GM18867 (cell line): ENCODE measurements at regions not wholly inside any gene's neighbourhood (a gene's known extent, or its start where the extent isn't known, plus 50 kb on each side); places are given as distances from the start of the nearest gene placed in this dataset.

ENCODE experiments used
- ATAC-seq: cut with Tn5 transposase; IDR thresholded peaks from one replicate; pipeline ENCODE4 v1.9.1; 2021; ENCODE audit warnings: mild to moderate bottlenecking, moderate library complexity; ENCODE audit not compliant: unreplicated experiment

DNA sequence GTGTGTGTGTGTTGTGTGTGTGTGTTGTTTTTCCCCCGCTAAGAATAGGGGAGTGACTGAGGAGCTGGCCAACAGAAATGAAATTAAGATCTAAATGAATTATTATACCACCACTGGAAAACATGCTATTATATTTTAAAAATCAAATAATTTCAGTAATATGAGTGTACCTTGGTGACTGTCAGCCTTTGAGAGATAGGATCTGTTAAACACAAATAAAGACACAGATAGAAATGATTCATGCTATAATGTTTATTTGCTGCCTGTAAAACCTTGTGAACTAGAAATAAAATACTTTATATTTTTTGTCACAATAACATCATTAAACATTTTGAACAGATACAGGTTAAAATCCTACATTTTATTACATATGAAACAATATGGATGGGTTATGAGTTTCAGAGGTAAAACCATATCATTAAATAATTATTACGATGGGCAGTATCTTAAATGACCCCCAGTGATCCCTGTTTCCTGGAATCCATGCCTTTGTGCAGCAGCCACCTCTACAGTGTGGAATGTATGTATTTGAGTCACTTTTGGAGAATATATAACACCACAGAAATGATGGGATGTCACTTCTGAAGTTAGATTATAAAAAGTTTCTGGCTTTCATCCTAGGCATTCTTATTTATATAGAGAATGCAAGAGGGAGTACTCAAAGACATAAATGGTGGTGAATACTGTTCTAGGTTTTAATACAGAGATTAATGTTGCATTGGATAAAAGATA is 617.2 kb downstream of the CDH18 start:
- no peak for ATAC-seq

DNA sequence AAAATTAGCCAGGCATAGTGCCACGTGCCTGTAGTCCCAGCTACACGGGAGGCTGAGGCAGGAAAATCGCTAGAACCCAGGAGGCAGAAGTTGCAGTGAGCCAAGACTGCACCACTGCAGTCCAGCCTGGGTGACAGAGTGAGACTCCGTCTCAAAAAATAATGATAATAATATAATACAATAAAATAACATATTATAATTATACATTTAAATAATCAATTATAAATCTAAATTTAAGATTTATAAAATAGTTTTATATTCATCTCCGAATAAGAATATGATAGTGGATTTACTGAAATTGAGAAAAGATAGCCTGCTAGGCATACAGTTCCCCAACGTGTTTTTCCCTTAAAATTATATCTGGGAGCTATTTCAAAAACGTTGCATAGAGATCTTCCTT is 599.6 kb downstream of the CDH18 start:
- no peak for ATAC-seq

DNA sequence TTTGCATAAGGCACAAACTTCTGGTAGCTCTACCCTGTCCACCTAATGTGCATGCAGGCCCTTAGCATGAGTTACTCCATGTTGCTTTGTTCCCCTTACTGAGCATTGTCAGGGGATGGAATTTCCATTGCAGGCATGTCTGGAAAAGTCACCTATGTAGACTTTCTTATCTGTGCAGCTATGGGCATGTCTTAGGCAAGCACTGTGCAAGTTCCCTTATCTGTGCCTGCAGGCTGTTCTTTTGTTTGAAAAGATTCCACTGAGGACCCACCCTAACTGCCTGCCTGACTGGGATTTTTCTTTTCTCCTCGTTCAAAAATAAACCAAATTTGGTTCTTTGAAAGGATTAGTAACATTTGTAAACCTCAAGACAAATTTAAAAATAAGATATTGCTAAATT is 587.0 kb downstream of the CDH18 start:
- ATAC-seq: no peak

DNA sequence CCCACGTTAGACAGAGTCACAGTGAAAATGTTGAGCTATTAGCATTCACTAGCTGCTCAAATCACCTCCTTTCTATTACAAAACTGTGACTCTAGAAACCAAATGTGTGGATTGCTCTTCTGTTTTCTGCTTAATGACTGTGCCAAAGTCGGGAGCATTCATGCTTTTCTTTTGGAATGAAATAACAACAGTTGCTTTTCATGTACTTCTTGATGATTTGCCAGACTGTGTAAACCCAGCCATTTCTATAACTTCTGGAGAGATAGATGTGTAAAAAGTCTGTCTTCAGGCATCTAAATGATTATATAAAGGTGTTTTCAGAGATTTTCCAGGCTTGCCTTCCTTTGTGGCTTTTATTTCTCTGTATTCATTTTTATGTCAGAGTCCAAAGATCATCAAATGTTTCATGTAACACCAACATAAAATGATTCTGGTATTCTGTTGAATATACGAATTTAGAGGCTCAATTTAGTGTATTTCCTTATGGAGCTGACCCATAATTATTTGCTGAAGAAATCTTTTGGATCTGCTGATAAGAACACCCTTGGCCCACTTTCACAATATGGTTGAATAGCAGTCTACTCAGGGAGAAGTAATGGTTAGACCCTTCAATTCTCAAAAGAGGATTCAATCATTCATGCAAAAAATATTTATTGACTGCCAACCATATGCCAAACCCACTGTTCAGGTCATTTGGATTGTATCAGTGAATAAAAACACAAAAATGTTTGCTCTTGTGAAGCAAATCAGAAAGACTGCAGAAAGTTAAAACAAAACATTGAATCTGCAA is 581.2 kb downstream of the CDH18 start:
- no peak for ATAC-seq

DNA sequence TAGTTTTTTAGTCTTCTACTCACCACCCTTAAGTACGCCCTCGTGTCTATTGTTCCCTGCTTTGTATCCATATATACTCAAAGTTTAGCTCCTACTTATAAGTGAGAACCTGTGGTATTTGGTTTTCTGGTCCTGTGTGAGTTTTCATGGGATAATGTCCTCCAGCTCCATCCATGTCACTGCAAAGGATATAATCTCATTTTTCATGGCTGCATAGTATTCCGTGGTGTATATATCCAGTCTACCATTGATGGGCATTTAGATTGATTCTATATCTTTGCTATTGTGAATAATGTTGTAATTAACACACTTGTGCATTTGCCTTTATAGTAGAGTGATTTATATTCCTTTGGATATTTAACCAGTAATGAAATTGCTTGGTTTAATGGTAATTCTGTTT is 579.9 kb downstream of the CDH18 start:
- no peak for ATAC-seq

DNA sequence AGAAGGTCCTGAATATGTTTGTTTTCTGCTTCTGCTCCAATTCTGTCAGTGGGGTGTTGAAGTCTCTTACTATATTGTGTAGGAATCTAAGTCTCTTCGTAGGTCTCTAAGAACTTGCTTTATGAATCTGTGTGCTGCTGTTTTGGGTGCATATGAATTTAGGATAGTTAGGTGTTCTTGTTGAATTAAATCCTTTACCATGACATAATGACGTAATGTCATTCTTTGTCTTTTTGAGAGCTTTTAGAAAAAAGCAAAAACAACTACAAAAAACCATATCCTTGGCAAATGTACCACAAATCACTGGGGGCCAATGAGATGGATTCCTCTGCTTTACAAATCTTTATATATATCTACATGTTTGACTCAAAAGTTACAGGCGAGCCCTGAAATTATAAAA is 576.1 kb downstream of the CDH18 start:
- ATAC-seq: no peak
